Fibroblast of skin of abdomen (primary cell): ENCODE measurements at regions not wholly inside any gene's neighbourhood (a gene's known extent, or its start where the extent isn't known, plus 50 kb on each side); places are given as distances from the start of the nearest gene placed in this dataset.

Experiments
- DNase-seq: peaks from one replicate; pipeline ENCODE4 v3.0.0-alpha.2; 2013

DNA sequence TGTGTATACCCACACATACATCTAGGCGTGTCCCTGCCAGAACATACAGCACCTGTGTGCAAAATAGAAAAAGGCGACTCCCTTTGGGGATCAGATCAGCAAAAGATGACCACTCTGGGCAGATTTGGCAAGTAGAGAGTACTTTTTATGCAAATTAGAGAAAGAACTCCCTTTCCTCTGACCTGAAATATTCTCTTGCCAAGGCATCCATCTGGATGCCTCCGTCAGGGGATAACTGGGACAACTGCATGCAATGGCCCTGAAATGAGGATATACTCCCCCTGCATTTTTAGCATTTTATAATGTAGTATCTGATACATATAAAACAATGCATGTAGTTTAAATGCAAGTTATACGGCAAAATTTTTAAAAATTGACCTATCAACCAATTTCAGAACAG is 247.7 kb downstream of the ICOS start:
- no peak for DNase-seq

DNA sequence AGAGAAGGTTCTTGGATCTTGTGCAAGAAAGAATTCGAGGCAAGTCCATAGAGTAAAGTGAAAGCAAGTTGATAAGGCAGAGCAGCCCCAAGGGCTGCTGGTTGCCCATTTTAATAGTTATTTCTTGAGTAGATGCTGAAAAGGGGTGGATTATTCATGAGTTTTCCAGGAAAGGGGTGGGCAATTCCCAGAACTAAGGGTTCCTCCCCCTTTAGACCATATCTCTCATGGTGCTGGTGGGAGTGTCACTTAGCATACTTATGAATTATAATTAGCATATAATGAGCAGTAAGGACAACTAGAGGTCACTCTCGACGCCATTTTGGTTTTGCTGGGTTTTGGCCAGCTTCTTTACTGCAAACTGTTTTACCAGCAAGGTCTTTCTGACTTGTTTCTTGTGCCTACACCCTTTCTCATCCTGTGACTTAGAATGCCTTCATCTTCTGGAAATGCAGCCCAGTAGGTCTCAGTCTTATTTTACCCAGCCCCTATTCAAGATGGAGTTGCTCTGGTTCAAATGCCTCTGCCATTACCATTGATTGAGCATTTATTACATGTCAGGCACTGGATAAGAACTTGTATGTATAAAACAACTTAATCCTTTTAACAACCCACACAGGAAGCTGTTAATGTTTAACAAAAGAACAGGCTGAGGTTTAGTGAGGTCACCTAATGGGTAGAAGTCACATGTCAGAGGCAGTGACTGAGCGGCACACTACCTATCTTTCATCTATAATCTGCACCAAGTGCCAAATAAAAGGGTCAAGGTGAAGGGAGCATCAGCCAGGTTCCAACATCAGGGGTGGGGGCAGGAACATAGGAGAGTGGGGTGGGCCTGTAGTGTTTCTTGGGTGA is 250.9 kb downstream of the ICOS start:
- no peak for DNase-seq

DNA sequence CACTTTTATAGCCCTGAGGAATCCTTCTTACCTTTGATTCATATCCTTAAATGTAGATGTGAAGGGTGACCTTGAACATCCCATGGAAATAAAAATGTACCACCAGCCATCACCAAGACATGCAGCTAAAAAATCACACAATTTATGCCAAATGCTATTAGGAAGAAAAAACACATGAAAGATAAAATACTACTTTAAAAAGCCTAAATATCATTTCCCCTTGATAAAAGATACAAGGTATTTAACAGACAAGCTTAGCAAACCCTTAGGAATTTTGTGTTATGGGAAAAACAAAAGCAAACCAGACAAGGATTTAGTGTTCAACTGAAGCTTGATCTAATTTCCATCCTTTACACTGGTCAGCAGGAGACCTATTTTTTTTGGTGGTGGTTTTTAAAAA is 255.0 kb downstream of the ICOS start:
- DNase-seq = no peak

DNA sequence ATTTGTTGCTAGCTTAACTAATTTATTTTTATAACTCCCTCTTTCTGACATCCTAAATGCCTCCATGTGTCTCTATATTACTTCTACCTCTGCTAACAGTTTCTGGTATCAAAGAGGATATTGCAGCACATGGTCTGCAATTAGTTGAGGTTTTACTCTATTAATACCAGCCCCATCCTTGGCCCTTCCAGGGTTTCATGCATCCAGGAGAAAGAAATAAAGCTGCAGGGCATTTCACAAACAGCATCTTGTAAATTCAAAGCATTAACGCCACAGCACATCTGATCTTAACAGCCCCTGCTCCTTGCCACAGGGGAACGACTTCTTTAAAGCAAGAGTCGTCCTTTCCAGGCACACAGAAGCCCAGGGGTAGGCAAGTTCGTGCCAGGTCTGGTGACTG is 258.9 kb downstream of the ICOS start:
- no peak for DNase-seq

DNA sequence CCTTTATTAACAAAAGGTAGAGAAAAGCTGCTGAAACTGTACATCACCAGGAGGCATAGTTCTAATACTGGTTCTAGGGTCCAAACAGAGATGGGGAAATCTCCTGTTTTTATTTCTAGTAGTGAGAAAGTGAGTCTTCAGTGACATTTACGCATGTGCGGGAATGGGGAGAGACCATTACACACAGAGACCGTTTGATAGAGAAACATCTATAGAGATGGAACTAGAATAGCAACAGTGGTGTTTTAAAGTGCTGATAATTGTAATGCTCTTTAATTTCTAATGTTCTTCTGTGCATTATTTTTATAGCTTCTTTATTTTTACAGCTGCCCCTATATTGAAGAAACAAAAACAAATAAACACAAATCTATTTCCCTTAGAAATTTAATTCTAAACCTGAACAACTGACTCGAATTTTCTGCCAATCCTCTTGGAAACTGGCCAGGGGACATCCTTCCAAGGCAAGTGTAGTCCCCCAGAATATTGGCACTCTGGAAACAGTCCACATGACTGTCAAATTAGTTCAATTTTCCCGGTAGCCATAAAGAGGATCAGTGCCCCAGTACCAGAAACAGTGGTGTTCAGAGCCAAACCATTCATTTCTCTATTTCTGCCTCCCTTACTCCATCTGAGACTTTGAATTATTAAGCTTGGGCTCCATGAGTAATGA is 260.9 kb downstream of the ICOS start:
- no peak for DNase-seq

DNA sequence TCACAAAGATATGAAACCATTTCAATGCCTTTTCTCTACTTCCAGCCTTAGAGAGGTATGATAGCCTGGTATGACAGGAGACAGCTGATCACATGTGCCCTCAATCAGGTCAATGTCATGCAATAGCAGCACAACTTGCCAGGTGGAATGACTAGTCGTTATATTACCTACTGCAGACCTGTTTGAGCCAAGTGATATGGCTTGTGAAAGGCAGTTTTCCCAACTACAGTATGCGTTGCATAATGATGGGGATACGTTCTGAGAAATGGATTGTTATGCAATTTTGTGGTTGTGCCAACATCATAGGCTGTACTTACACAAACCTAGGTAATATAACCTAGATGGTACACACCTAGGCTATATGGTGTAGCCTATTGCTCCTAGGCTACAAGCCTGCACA is 262.8 kb downstream of the ICOS start:
- no peak for DNase-seq

DNA sequence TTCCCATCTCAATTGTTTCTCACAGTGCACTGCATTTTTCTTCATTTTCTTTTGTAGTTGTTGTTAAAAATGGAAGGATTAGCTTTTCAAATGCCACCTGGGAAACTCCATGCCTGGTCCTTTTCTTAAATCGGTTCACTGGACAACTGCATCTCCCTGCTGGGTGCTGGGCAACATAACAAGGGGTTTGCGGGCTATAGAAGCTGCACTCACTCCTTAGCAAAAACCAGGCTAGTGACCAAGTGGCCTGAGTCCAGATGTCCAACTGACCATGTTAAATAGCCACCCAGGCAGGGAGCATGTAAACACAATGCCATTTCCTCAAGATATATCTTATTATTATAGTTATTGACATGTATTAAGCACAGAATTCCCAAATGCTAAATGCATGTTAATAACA is 264.9 kb downstream of the ICOS start:
- no peak for DNase-seq

DNA sequence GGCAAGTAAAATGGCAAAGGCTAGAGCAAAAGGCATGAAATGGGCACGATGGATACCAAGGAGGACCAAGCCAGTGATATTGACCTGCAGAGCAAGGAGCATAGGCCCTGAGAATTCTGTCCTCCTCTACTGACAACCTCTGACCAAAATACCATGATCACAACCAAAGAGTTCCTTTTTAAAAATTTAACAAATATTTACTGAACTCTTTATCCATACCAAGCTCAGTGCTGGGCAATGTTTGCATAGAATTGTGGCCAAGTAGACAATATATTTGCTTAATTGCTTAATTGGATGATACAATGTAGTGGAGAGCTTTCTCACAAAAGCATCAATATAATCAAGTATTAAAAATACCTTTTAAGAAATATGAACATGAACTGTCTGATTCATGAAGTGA is 265.7 kb downstream of the ICOS start:
- DNase-seq = no peak

DNA sequence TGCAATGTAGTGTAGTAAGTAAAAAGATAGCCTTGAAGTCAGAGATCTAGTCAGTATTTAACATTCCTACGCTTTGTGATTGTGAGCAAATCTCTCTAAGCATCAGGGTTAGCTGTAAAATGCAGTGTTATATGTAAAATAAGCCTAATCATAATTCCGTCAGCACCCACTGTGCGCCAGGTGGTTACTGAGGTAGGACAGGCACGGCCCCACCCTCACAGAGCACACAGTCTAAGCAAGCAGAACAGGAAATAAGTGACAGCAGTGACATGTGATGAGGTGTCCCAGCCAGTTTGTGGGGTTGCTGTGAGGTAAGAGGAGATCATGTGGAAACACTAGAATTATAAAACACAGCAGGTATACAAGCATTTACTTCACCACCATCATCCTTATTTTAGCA is 267.1 kb downstream of the ICOS start:
- DNase-seq = no peak

DNA sequence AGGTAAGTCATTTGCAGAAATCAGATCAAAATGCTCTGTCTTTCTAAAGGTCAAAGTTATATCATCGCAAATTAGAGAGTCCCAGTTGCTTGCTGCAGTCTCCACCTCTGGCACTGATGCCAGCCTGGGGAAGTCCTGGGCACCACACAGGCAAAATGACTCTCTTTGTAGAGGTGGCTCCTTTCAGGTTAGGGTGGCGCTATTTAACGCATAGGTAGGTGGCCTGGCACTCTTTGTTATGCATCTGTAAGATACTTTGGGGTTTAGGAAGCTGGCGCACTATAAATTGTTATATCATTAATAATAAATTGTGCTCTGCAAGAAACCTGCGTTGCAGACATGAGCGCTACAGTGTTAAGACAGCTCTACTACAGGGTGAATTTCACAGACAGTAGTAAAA is 268.5 kb downstream of the ICOS start:
- DNase-seq = no peak

DNA sequence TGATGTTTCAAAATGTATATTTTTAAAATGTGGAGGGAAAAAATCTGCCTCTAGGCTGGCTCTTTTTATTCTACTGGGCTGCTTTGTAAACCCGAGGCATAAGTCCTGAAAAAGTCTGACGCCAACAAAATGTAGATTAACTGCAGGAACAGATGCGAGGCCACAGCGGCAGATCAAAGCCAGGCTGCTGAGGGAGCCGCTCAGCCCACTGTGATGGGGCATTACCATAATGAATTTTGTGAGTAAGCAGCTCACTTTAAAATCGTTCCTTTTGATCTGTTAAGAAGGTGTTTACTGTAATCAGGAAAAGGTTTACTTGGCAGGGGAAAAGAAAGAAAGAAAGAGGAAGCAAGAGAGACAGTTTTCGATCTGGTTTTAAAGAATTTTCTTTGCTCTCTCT is 269.0 kb downstream of the ICOS start:
- no peak for DNase-seq

DNA sequence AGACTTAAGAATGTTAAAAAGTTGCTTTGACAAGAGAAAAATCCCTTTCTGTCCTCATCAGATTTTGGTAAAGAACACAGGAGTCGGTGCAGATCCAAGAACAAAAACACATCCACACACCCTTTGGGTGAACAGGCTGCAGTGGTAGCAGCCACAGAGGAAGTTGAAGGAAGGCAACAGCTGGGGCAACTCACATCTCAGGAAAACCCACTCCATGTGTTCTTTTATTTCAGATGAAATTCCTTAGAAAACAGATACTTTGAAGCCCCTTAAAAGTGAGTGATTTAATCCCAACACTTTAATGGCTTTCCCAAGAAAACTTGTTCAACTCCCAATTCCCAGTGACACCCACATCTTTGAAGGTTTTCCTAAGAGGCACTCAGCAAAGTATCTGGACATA is 271.3 kb downstream of the ICOS start:
- DNase-seq = no peak

DNA sequence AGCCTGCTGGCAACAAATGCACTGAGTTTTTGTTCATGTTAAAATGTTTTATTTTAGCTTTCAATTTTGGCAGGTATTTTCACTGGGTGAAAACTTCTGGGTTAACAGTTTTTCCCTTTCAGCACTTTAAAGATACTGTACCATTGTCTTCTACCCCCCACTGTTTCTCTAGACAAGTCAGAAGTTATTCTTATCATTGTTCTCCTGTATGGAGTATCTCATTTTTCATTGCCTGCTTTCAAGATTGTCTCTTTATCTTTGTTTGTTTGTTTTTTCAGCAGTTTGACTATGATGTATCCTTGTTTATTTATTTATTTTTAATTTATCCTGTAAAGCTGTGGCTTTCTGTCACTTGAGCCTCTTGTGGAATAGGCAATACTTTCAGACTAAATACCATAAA is 277.0 kb downstream of the ICOS start:
- no peak for DNase-seq

DNA sequence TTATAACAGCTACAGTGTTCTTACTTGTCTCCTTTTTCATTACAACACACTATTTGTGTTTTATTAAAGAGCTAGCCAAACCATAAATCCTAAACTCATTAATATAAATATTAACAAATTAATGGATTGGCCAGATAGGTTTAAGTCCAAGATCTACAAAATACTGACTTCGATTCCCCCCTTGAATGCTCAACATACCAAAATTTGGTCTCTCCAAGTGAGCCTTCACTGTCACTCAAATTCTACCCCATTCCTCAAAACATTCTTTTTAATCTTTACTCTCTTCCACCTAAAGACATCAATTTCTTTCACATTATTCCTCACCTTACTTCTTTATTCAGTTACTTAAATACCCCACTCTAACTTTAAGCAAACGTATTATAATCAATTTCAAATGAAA is 281.5 kb downstream of the ICOS start:
- DNase-seq = no peak

DNA sequence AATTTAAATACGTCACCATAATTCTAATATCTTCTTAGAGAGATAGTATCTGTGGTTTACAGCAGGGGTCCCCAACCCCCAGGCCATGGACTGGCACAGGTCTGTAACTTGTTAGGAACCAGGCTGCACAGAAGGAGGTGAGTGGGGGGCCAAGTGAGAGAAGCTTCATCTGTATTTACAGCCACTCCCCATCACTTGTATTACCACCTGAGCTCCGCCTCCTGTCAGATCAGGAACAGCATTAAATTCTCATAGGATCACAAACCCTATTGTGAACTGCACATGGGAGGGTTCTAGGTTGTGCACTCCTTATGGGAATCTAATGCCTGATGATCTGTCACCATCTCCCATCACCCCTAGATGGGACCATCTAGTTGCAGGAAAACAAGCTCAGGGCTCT is 282.6 kb downstream of the ICOS start:
- DNase-seq = no peak

DNA sequence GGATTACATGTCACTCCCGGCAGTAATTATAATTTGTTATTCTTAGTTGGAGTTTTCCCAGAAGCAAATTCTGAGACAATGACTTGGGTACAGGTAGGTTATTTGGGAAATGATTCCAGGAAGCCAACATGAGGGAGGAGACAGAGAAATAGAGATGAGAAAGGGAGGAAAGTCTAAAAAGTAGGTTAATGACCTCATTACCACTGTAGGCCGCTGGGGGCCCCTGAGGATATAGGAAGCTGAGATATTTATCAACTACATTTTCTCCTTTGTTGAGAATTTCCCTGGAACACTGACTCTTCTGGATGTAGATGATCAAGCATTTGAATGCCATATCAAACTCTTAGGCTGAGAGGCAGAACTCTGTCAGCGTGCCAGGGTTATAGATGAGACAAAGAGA is 284.3 kb downstream of the ICOS start:
- no peak for DNase-seq

DNA sequence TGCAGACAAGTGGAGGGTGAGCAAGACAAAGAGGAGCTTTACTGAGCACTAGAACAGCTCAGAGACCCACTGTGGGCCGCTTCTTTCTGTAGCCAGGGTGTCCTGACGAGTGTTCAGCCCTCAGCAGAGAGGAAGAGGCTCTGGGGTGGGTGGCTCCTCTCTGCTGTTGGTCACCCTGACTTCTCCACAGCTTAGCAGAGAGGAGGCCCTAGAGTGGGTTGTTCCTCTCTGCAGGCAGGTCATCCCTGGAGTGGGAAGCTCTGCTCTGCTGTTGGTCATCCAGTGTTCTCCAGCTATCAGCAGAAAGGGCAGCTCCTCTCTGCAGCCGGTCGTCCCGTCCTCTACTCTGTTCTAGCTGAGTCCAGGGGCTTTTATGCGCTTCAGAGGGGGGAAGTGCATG is 286.5 kb downstream of the ICOS start:
- no peak for DNase-seq

DNA sequence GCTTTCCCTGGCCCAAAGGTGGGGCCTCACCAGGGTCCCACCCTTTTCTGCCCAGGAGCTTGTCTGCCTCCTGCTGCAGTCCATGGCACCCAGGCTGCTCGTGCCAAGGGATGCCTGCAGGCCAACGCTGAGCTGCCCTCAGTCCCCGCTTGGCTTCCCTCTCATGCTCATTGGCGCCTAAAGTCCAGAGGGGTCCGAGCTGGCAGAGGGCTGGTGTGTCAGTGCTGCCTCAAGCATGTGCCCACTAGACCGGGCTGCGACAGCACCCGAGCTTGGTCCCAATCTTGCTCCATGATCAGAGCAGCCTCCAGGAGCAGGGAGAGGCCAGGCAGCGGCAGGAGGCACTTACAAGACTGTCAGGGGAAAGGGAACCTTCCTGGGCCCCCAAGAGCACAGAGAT is 287.0 kb downstream of the ICOS start:
- no peak for DNase-seq

DNA sequence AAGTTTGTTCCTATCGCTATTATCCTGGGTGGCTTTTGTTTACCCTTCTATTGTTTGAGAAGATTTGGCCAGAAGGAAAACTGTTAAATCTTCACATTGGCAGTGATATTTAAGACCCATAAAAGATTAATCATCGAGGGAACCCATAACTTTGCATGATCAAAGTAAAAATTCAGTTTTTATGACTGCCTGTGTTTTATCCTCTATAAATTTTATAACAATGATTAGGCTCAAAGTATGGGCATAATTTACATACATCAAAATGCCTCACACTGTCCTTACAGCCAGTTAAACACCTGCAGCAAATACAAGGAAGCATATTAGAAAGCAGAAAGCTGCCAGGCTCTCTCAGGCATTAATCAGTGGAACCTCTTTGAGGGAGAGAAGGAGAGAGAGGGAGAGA is 289.1 kb downstream of the ICOS start:
- no peak for DNase-seq

DNA sequence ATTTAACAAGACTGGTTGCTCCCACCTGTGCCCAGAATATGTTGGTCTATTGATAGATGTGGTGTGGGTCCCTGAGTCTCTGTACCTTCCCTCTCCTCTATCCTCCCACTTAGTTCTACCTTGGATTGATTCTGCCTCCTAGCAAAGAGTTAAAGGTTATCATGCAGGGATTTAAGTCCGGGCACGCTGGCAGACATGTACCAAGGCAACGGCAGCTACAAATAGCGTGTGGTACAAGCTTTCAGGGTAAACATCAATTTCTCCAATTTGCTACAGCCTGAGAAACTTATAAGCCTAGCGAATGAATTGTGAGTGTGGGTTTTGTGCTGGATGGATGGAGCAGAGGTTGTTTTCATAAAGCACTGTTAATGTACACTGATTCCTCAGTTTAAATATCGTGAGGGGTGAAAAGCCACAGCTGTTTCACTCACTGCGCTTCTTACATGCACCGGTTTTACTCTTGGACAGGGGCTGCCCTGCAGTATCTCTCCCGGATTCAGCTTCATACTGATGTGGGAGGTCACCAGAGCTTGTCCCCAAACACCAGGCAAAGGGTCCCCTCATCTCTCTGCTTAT is 289.8 kb downstream of the ICOS start:
- no peak for DNase-seq

DNA sequence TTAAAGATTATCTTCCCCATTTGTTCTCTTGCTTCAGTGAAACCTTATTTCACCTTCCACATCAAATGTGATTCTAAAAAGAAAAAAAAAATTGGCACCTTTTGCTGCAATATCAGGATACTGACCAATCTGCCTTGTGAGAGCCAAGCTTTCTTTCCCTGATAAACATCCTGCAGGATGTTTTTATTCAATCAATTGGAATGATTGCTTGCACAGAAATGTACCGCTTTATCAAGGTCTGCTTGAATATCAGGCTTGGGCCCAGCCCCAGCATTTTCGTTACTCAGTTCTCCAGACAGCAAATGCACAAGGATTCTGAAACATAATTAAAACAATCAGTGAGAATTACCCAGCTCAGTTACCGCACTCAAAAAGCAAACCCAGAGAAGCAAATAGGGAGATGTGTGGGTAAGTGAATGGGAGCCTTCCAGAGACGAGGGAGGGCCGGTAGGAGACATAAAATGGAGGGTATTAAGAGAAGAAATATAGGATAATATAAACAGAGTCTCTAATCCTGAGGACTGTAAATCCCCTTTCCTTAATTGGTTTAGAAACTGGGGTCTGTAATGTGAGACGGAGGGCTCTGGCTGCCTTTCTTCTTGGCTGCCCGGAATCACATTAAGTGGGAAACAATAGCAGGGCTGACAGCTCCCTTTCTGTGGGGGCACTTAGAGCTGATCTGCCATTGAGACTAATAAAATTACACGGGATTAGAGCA is 291.8 kb downstream of the ICOS start:
- no peak for DNase-seq

DNA sequence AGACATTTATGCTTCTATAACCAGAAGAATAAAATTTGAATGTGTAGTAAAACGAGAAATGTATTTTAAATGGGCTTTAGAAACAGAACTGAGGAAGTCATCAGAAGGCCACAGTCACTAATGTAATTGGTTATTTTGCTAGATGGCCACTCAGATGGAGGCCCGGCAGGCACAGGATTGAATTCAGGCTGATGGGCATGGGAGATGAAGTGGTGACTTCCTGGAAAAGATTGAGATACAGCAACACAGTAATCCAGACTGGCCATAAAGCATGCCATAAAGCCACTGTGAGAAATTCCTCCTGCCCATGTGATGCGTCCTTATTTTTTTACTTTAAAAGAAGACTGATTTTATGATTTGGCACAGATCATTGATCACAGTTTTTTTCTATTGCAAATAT is 297.7 kb downstream of the ICOS start:
- DNase-seq = no peak

DNA sequence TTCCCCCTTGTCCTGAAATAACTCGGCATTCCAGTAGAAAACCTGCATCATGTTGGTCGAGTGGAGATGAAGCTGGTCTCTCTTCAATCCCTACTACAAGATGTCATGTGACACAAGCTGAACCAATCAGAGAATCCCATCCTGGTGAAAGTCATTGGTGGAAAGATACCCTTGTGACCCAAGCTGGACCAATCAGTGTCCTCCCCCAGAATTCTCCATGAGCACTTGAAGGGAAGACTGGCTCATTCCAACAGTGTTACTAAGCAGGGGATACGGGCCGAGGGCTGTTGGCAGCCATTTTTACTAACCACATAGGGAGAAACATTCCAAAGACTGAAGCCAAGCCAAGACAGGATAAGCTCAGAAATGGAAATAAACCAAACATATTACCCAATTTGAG is 298.3 kb downstream of the ICOS start:
- peak; percentile 8 for DNase-seq

DNA sequence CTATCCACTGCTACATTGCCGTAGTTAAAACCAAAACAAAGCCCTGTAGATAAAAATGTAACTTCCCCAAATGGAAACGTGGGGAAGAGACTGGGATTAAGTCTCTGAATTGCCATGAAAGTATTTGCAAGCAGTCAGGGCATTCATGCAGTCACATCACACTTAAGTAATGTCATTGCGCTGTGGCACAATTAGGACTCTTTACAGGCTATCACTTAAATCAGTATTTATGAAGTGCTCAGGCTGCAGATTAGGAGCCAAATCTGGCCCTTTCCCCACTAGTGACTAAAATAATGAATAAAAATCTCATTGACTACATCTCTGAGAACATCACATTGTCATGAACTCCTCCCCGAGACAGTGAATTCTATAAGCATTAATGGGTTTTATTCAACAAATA is 300.9 kb downstream of the ICOS start:
- no peak for DNase-seq
